ENCODE measurements at regions not wholly inside any gene's neighbourhood (a gene's known extent, or its start where the extent isn't known, plus 50 kb on each side); places are given as distances from the start of the nearest gene placed in this dataset.

DNA sequence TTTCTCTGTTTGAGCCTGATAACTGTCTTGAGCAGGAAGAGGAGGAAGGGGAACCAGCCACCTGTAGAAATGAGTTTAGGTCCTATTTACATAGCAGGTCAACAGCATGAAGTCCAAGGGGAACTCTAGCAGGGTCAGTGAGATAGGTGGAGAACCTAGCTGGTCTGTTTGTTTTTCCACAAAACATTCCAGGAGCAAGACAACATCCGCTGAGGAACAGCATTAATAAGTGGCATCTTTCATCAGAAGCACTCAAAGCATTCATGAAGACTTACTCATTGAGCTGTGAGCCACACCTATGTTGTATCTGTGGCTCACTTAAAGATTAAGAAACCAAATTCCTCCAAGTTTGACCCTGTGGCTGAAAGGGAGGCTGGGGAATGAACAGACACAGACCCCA lies 115.9 kb downstream of the ACTBL2 start:
- TF ChIP-seq EZH2 (IDR thresholded peaks at IDR 0.05; ENCODE audit: low read length), result no peak
- TF ChIP-seq, protein P1, sequence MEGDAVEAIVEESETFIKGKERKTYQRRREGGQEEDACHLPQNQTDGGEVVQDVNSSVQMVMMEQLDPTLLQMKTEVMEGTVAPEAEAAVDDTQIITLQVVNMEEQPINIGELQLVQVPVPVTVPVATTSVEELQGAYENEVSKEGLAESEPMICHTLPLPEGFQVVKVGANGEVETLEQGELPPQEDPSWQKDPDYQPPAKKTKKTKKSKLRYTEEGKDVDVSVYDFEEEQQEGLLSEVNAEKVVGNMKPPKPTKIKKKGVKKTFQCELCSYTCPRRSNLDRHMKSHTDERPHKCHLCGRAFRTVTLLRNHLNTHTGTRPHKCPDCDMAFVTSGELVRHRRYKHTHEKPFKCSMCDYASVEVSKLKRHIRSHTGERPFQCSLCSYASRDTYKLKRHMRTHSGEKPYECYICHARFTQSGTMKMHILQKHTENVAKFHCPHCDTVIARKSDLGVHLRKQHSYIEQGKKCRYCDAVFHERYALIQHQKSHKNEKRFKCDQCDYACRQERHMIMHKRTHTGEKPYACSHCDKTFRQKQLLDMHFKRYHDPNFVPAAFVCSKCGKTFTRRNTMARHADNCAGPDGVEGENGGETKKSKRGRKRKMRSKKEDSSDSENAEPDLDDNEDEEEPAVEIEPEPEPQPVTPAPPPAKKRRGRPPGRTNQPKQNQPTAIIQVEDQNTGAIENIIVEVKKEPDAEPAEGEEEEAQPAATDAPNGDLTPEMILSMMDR (optimal IDR thresholded peaks at IDR 0.05 in 1 of 3, IDR thresholded peaks at IDR 0.05 in 1 of 3, conservative IDR thresholded peaks at IDR 0.05 in 1 of 3; ENCODE audit: extremely low read depth in 1 of 3, insufficient read depth in 2 of 3, low read length in 3 of 3), result no peak
- no peaks in the 10 kb centered on the region for H3K27me3 ChIP-seq (ENCODE audit: control insufficient read depth, extremely low read depth, insufficient read depth, low read length)
- no peaks in the 10 kb centered on the region for H3K9me3 ChIP-seq (ENCODE audit: control insufficient read depth, low read depth, low read length)
- no peak overlapping the region for H3K4me3 ChIP-seq (ENCODE audit: control insufficient read depth in 2 of 3, extremely low read depth in 1 of 3, insufficient read depth in 2 of 3, low read depth in 1 of 3, low read length in 3 of 3)
- dilution Hi-C loops (cut with MboI; ENCODE audit: extremely low pct_ligation_motif_present, low sequenced_read_pairs), result no loop called here
- H3K4me1 ChIP-seq (ENCODE audit: control insufficient read depth, extremely low read depth, insufficient read depth, low read length), result peaks cover 21% of the 10 kb centered on the region
- no peaks in the 10 kb centered on the region for H4K20me1 ChIP-seq (ENCODE audit: control insufficient read depth, extremely low read depth, insufficient read depth, low read length)
- H3K27ac ChIP-seq (ENCODE audit: control insufficient read depth, insufficient read depth, low read length), result peak overlapping the region; percentile 69
- DNase-seq (ENCODE audit: low read depth, low spot score), result peak; percentile 52
- H3K9ac ChIP-seq (ENCODE audit: control insufficient read depth, extremely low read depth, insufficient read depth, low read length), result no peak overlapping the region
- H3K36me3 ChIP-seq (ENCODE audit: control insufficient read depth in 2 of 2, extremely low read depth in 1 of 2, insufficient read depth in 2 of 2, low read length in 2 of 2), result no peaks in the 10 kb centered on the region
- H2AFZ ChIP-seq (ENCODE audit: control insufficient read depth, low read length), result peak overlapping the region; percentile 37
- FAIRE-seq, result peak; percentile 99
- no peaks in the 10 kb centered on the region for H3K9me1 ChIP-seq (ENCODE audit: control insufficient read depth, extremely low read depth, insufficient read depth, low read length)
- H3K4me2 ChIP-seq (ENCODE audit: control insufficient read depth, extremely low read depth, insufficient read depth, low read depth, low read length), result peak overlapping the region; percentile 65
- H3K79me2 ChIP-seq (ENCODE audit: control insufficient read depth, insufficient read depth, low read length), result no peaks in the 10 kb centered on the region

DNA sequence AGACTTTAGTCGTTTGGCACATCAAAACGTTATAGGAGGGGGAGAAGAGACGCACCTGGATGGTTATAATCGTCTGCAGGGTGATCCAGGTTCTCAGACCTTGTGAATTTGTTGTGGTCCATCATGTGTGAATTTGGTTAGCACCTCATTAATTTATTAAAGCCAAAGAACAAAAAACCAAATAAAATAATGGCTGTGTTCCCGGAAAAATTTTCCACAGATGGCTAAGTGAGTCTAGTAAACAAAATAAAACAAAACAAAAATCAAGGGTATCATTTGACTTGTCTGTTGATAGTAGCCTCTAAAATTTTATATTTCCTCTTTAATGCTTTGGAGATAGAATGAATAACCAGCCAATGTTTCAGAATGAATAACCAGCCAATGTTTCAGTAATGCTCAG lies 119.7 kb downstream of the ACTBL2 start:
- Histone ChIP-seq H4K20me1 (ENCODE audit: control insufficient read depth, extremely low read depth, insufficient read depth, low read length) (no peaks in the 10 kb centered on the region), H3K27ac (ENCODE audit: control insufficient read depth, insufficient read depth, low read length) (no peak overlapping the region), H3K4me3 (ENCODE audit: control insufficient read depth in 2 of 3, extremely low read depth in 1 of 3, insufficient read depth in 2 of 3, low read depth in 1 of 3, low read length in 3 of 3) (no peak overlapping the region), H2AFZ (ENCODE audit: control insufficient read depth, low read length) (no peak overlapping the region), H3K9me3 (ENCODE audit: control insufficient read depth, low read depth, low read length) (no peaks in the 10 kb centered on the region), H3K4me1 (ENCODE audit: control insufficient read depth, extremely low read depth, insufficient read depth, low read length) (peaks cover 21% of the 10 kb centered on the region), H3K36me3 (ENCODE audit: control insufficient read depth in 2 of 2, extremely low read depth in 1 of 2, insufficient read depth in 2 of 2, low read length in 2 of 2) (no peaks in the 10 kb centered on the region), H3K9ac (ENCODE audit: control insufficient read depth, extremely low read depth, insufficient read depth, low read length) (no peak overlapping the region), H3K27me3 (ENCODE audit: control insufficient read depth, extremely low read depth, insufficient read depth, low read length) (no peaks in the 10 kb centered on the region), H3K79me2 (ENCODE audit: control insufficient read depth, insufficient read depth, low read length) (no peaks in the 10 kb centered on the region), H3K9me1 (ENCODE audit: control insufficient read depth, extremely low read depth, insufficient read depth, low read length) (no peaks in the 10 kb centered on the region), H3K4me2 (ENCODE audit: control insufficient read depth, extremely low read depth, insufficient read depth, low read depth, low read length) (no peak overlapping the region)
- TF ChIP-seq, protein P1 (optimal IDR thresholded peaks at IDR 0.05 in 1 of 3, IDR thresholded peaks at IDR 0.05 in 1 of 3, conservative IDR thresholded peaks at IDR 0.05 in 1 of 3; ENCODE audit: extremely low read depth in 1 of 3, insufficient read depth in 2 of 3, low read length in 3 of 3), result no peak
- TF ChIP-seq EZH2 (IDR thresholded peaks at IDR 0.05; ENCODE audit: low read length), result no peak
- no peak for FAIRE-seq
- dilution Hi-C loops (cut with MboI; ENCODE audit: extremely low pct_ligation_motif_present, low sequenced_read_pairs), result no loop called here
- no peak for DNase-seq (ENCODE audit: low read depth, low spot score)

Measured in keratinocyte (primary cell).